ENCODE measurements at regions not wholly inside any gene's neighbourhood (a gene's known extent, or its start where the extent isn't known, plus 50 kb on each side); places are given as distances from the start of the nearest gene placed in this dataset.

DNA sequence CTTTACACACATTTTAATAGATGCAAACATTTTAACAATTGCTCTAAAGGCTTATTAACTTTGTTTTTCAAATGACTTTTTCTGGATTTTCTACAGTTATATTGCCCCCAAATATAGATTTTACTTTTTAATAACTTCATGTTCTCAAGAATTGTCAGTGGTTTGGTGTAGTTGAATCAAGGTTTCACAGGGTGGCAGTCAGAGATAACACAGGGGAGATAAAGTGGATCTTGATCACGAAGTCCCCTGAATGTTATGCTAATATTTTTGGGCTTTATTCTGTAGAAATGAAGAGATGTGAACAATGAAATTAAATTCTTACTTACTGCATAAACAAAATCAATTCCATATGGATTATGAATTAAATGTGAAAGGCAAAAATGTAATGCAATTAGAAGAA lies 248.1 kb downstream of the AEBP2 start:
- ChIA-PET CTCF (no interaction called here), POLR2A (no interaction called here)
- Histone ChIP-seq H3K27ac (ENCODE audit: low read depth, low read length) (no peak overlapping the region), H3K9me3 (ENCODE audit: control insufficient read depth, insufficient read depth, low read length) (peaks cover 3% of the 10 kb centered on the region; the same call in 1 of the 2 replicates), H3K27me3 (ENCODE audit: control insufficient read depth, insufficient read depth, low read length) (no peaks in the 10 kb centered on the region), H3K4me3 (ENCODE audit: low read depth, low read length) (no peak overlapping the region)
- no peak for TF ChIP-seq CTCF (IDR thresholded peaks at IDR 0.05; ENCODE audit: low read depth, low read length)
- no peak for DNase-seq (ENCODE audit: low read depth, low spot score)

GRCh38 chr12:19688532-19688931 lies 249.2 kb downstream of the AEBP2 start:
- Histone ChIP-seq H3K27me3 (ENCODE audit: control insufficient read depth, insufficient read depth, low read length) (no peaks in the 10 kb centered on the region), H3K4me3 (ENCODE audit: low read depth, low read length) (no peak overlapping the region), H3K27ac (ENCODE audit: low read depth, low read length) (no peak overlapping the region), H3K9me3 (ENCODE audit: control insufficient read depth, insufficient read depth, low read length) (peaks cover 3% of the 10 kb centered on the region; the same call in 1 of the 2 replicates)
- DNase-seq (ENCODE audit: low read depth, low spot score) = no peak
- ChIA-PET POLR2A (no interaction called here), CTCF (no interaction called here)
- no peak for TF ChIP-seq CTCF (IDR thresholded peaks at IDR 0.05; ENCODE audit: low read depth, low read length)

DNA sequence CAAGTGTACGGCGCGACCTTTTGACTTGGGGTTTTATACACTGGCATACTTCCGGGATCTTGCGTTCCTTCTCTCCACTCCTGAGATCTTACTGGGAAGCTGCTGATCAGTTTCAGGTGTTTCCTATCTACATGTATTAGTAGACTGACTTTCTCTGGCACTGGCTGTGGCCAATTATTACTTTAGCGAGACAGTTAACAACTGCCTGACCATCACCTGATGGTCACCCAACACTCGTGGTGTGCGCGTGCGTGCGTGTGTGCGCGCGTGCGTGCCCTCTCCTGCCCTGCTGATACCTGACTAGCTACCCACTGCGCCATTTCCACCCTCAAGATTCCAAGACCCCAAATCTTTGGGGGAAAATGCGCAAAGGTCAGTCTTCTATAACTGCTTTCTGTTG lies 249.9 kb downstream of the AEBP2 start:
- Histone ChIP-seq H3K9me3 (ENCODE audit: control insufficient read depth, insufficient read depth, low read length) (peaks cover 3% of the 10 kb centered on the region; the same call in 1 of the 2 replicates), H3K27me3 (ENCODE audit: control insufficient read depth, insufficient read depth, low read length) (no peaks in the 10 kb centered on the region), H3K27ac (ENCODE audit: low read depth, low read length) (no peak overlapping the region), H3K4me3 (ENCODE audit: low read depth, low read length) (no peak overlapping the region)
- DNase-seq (ENCODE audit: low read depth, low spot score) = no peak
- no peak for TF ChIP-seq CTCF (IDR thresholded peaks at IDR 0.05; ENCODE audit: low read depth, low read length)
- CTCF ChIA-PET = no interaction called here
- POLR2A ChIA-PET = no interaction called here

- TF ChIP-seq CTCF (IDR thresholded peaks at IDR 0.05; ENCODE audit: low read depth, low read length) = no peak
- H3K9me3 ChIP-seq (ENCODE audit: control insufficient read depth, insufficient read depth, low read length) = peaks cover 3% of the 10 kb centered on the region; the same call in 1 of the 2 replicates
- H3K27ac ChIP-seq (ENCODE audit: low read depth, low read length) = no peak overlapping the region
- no peak overlapping the region for H3K4me3 ChIP-seq (ENCODE audit: low read depth, low read length)
- H3K27me3 ChIP-seq (ENCODE audit: control insufficient read depth, insufficient read depth, low read length) = no peaks in the 10 kb centered on the region
- ChIA-PET POLR2A (no interaction called here), CTCF (interaction anchor here (0.8 kb wide), 1 partner anchor 183 kb away, joined by 3 read pairs; no protein-coding TSS in a partner anchor)
- no peak for DNase-seq (ENCODE audit: low read depth, low spot score)
Observed at GRCh38 chr12:19689801-19690472, 250.6 kb downstream of the AEBP2 start.

- POLR2A ChIA-PET = no interaction called here
- CTCF ChIA-PET = no interaction called here
Observed at GRCh38 chr12:19692091-19692490, 252.8 kb downstream of the AEBP2 start.

More at GRCh38 chr12:19692091-19692490, 252.8 kb downstream of the AEBP2 start:
- H3K9me3 ChIP-seq (ENCODE audit: control insufficient read depth, insufficient read depth, low read length) = peaks cover 3% of the 10 kb centered on the region; the same call in 1 of the 2 replicates
- TF ChIP-seq CTCF (IDR thresholded peaks at IDR 0.05; ENCODE audit: low read depth, low read length) = no peak
- no peak overlapping the region for H3K27ac ChIP-seq (ENCODE audit: low read depth, low read length)
- H3K4me3 ChIP-seq (ENCODE audit: low read depth, low read length) = no peak overlapping the region
- no peak for DNase-seq (ENCODE audit: low read depth, low spot score)
- no peaks in the 10 kb centered on the region for H3K27me3 ChIP-seq (ENCODE audit: control insufficient read depth, insufficient read depth, low read length)
